GM10266 (cell line): ENCODE measurements at regions not wholly inside any gene's neighbourhood (a gene's known extent, or its start where the extent isn't known, plus 50 kb on each side); places are given as distances from the start of the nearest gene placed in this dataset.
"Not testable (repeated sequence)": the region's sequence is repeated elsewhere in the genome, so short reads cannot be mapped to it uniquely, and the experiment has no call there.

Experiments used
- DNase-seq: peaks from one replicate; pipeline ENCODE4 v3.0.0; 2012; ENCODE audit errors: extremely low spot score
- CTCF ChIP-seq: IDR thresholded peaks from 2 replicates; pipeline ENCODE4 v1.5.1; 2012; ENCODE audit warnings: mild to moderate bottlenecking, low read depth; ENCODE audit not compliant: control insufficient read depth, insufficient read depth; ENCODE audit errors: missing control alignments

- no peak for DNase-seq
- TF ChIP-seq CTCF = no peak
These were observed 80.6 kb upstream of the MITF start for GRCh38 chr3:69658514-69659140.

- not testable (repeated sequence) for DNase-seq
These were observed 82.2 kb upstream of the MITF start for GRCh38 chr3:69657030-69657429.

- TF ChIP-seq CTCF = no peak
These were observed 87.5 kb upstream of the MITF start for GRCh38 chr3:69651765-69652164.

GRCh38 chr3:69650066-69650419 lies 89.2 kb upstream of the MITF start:
- no peak for DNase-seq
- TF ChIP-seq CTCF = no peak

More at GRCh38 chr3:69651765-69652164, 87.5 kb upstream of the MITF start:
- DNase-seq = no peak

- DNase-seq = no peak
- TF ChIP-seq CTCF = no peak
These were observed 89.9 kb upstream of the MITF start for GRCh38 chr3:69649120-69650065.

GRCh38 chr3:69648126-69648525 lies 91.1 kb upstream of the MITF start:
- no peak for TF ChIP-seq CTCF
- no peak for DNase-seq

GRCh38 chr3:69647511-69648110 lies 91.7 kb upstream of the MITF start:
- TF ChIP-seq CTCF = no peak
- no peak for DNase-seq
